Activated naive CD4-positive, alpha-beta T cell treated with anti-CD3 and anti-CD28 coated beads, Interleukin-2, amount 50 U/mL, for 16 hours (primary cell): ENCODE measurements at regions not wholly inside any gene's neighbourhood (a gene's known extent, or its start where the extent isn't known, plus 50 kb on each side); places are given as distances from the start of the nearest gene placed in this dataset.
A peak's percentile ranks its signal among the peaks of the same experiment; 100 is the strongest.
"Not testable (repeated sequence)": the region's sequence is repeated elsewhere in the genome, so short reads cannot be mapped to it uniquely, and the experiment has no call there.

Experiments
- DNase-seq: peaks from one replicate; pipeline ENCODE4 v3.0.0-alpha.2; 2020

GRCh38 chr12:46617167-46617566 lies 208.6 kb downstream of the SLC38A4 start:
- DNase-seq = no peak

- DNase-seq = no peak
These were observed 215.0 kb downstream of the SLC38A4 start for GRCh38 chr12:46610754-46611153.

- DNase-seq = no peak
These were observed 216.1 kb downstream of the SLC38A4 start for GRCh38 chr12:46609674-46610073.

GRCh38 chr12:46609273-46609623 lies 216.5 kb downstream of the SLC38A4 start:
- no peak for DNase-seq

GRCh38 chr12:46608431-46609272 lies 217.1 kb downstream of the SLC38A4 start:
- no peak for DNase-seq

GRCh38 chr12:46604684-46605083 lies 221.1 kb downstream of the SLC38A4 start:
- no peak for DNase-seq

GRCh38 chr12:46603776-46604456 lies 221.9 kb downstream of the SLC38A4 start:
- no peak for DNase-seq

- no peak for DNase-seq
These were observed 223.3 kb downstream of the SLC38A4 start for GRCh38 chr12:46602474-46602873.

- no peak for DNase-seq
These were observed 218.6 kb upstream of the SLC38A2 start for GRCh38 chr12:46590991-46591703.

GRCh38 chr12:46585854-46586621 lies 213.5 kb upstream of the SLC38A2 start:
- DNase-seq = peak; percentile 18

GRCh38 chr12:46584098-46584497 lies 211.5 kb upstream of the SLC38A2 start:
- DNase-seq = not testable (repeated sequence)

GRCh38 chr12:46581990-46582389 lies 209.4 kb upstream of the SLC38A2 start:
- DNase-seq = not testable (repeated sequence)

GRCh38 chr12:46580445-46580844 lies 207.9 kb upstream of the SLC38A2 start:
- no peak for DNase-seq

GRCh38 chr12:46579474-46579873 lies 206.9 kb upstream of the SLC38A2 start:
- DNase-seq = no peak

- no peak for DNase-seq
These were observed 205.8 kb upstream of the SLC38A2 start for GRCh38 chr12:46578190-46578982.

GRCh38 chr12:46577063-46577776 lies 204.6 kb upstream of the SLC38A2 start:
- no peak for DNase-seq

GRCh38 chr12:46574847-46575246 lies 202.3 kb upstream of the SLC38A2 start:
- no peak for DNase-seq

GRCh38 chr12:46573347-46573658 lies 200.7 kb upstream of the SLC38A2 start:
- DNase-seq = no peak

GRCh38 chr12:46572644-46573346 lies 200.2 kb upstream of the SLC38A2 start:
- no peak for DNase-seq

GRCh38 chr12:46571608-46572007 lies 199.0 kb upstream of the SLC38A2 start:
- DNase-seq = no peak
